Activated T-cell treated with anti-CD3 and anti-CD28 coated beads, Interleukin-2, amount 50 U/mL, for 72 hours (primary cell): ENCODE measurements at regions not wholly inside any gene's neighbourhood (a gene's known extent, or its start where the extent isn't known, plus 50 kb on each side); places are given as distances from the start of the nearest gene placed in this dataset.

Source experiments
- ATAC-seq, 2 donors: fragments of 150-1000 bp; cut with Tn5 transposase; replicated peaks in 1 of 2; 2 replicates each; pipeline ENCODE4 v1.10.0; 2021; ENCODE audit warnings: moderate library complexity in 2 of 2, mild to moderate bottlenecking in 1 of 2
- DNase-seq, 2 donors: peaks; one replicate each; pipeline ENCODE4 v3.0.0; 2021 to 2022; ENCODE audit warnings: mixed read lengths in 1 of 2
- H3K27ac Mint-ChIP-seq: one replicate; pipeline ENCODE4 v1.8.0; 2022; ENCODE audit warnings: mild to moderate bottlenecking, moderate library complexity, mixed read lengths
- H3K27me3 Mint-ChIP-seq: one replicate; pipeline ENCODE4 v1.8.0; 2022; ENCODE audit warnings: low read depth, mixed read lengths
- H3K36me3 Mint-ChIP-seq, 2 donors: one replicate each; pipeline ENCODE4 v1.8.0; 2022; ENCODE audit warnings: mixed read lengths in 2 of 2, mild to moderate bottlenecking in 1 of 2; ENCODE audit not compliant: insufficient read depth in 2 of 2
- H3K4me1 Mint-ChIP-seq: one replicate; pipeline ENCODE4 v1.8.0; 2022; ENCODE audit warnings: low read depth, mixed read lengths
- H3K4me3 Mint-ChIP-seq, 2 donors: one replicate each; pipeline ENCODE4 v1.8.0; 2022; ENCODE audit warnings: mild to moderate bottlenecking in 2 of 2, mixed read lengths in 2 of 2, moderate library complexity in 2 of 2
- H3K9me3 Mint-ChIP-seq, 2 donors: one replicate each; pipeline ENCODE4 v1.8.0; 2022; ENCODE audit warnings: mixed read lengths in 2 of 2

GRCh38 chr6:50649086-50649485 lies 64.2 kb upstream of the TFAP2D start:
- ATAC-seq (no peak), DNase-seq (no peak)
- Mint-ChIP-seq H3K27ac (no peak overlapping the region), H3K36me3 (peaks cover 2 to 6% of the 10 kb centered on the region in 2 donors), H3K4me1 (no peaks in the 10 kb centered on the region), H3K27me3 (no peaks in the 10 kb centered on the region), H3K9me3 (peaks cover 9 to 12% of the 10 kb centered on the region in 2 donors), H3K4me3 (no peak overlapping the region)

GRCh38 chr6:50653253-50653652 lies 60.1 kb upstream of the TFAP2D start:
- no peak overlapping the region for H3K4me3 Mint-ChIP-seq
- H3K36me3 Mint-ChIP-seq = peaks cover 0 to 6% of the 10 kb centered on the region in 2 donors
- ATAC-seq = no peak
- H3K9me3 Mint-ChIP-seq = peaks cover 7 to 9% of the 10 kb centered on the region in 2 donors
- H3K27me3 Mint-ChIP-seq = no peaks in the 10 kb centered on the region
- DNase-seq = no peak
- no peak overlapping the region for H3K27ac Mint-ChIP-seq
- no peaks in the 10 kb centered on the region for H3K4me1 Mint-ChIP-seq

- ATAC-seq = no peak
Measured at GRCh38 chr6:50654155-50654554, 59.2 kb upstream of the TFAP2D start.

GRCh38 chr6:50655848-50656453 lies 57.4 kb upstream of the TFAP2D start:
- no peak overlapping the region for H3K27ac Mint-ChIP-seq
- H3K4me3 Mint-ChIP-seq = no peak overlapping the region
- no peaks in the 10 kb centered on the region for H3K27me3 Mint-ChIP-seq
- no peaks in the 10 kb centered on the region for H3K4me1 Mint-ChIP-seq
- DNase-seq (no peak), ATAC-seq (no peak)
- H3K9me3 Mint-ChIP-seq = peaks cover 5% of the 10 kb centered on the region in 2 donors
- no peaks in the 10 kb centered on the region for H3K36me3 Mint-ChIP-seq

More at GRCh38 chr6:50654155-50654554, 59.2 kb upstream of the TFAP2D start:
- no peak overlapping the region for H3K4me3 Mint-ChIP-seq
- DNase-seq = no peak
- peaks cover 0 to 4% of the 10 kb centered on the region in 2 donors for H3K36me3 Mint-ChIP-seq
- H3K27ac Mint-ChIP-seq = no peak overlapping the region
- H3K4me1 Mint-ChIP-seq = no peaks in the 10 kb centered on the region
- peaks cover 8 to 9% of the 10 kb centered on the region in 2 donors for H3K9me3 Mint-ChIP-seq
- no peaks in the 10 kb centered on the region for H3K27me3 Mint-ChIP-seq

GRCh38 chr6:50657513-50657912 lies 55.8 kb upstream of the TFAP2D start:
- ATAC-seq (no peak), DNase-seq (no peak)
- Mint-ChIP-seq H3K4me1 (no peaks in the 10 kb centered on the region), H3K27me3 (no peaks in the 10 kb centered on the region), H3K4me3 (no peak overlapping the region), H3K27ac (no peak overlapping the region), H3K9me3 (peaks cover 2 to 5% of the 10 kb centered on the region in 2 donors), H3K36me3 (no peaks in the 10 kb centered on the region)

- no peak overlapping the region for H3K4me3 Mint-ChIP-seq
Measured at GRCh38 chr6:50658561-50658960, 54.8 kb upstream of the TFAP2D start.

GRCh38 chr6:50661636-50662035 lies 51.7 kb upstream of the TFAP2D start:
- no peaks in the 10 kb centered on the region for H3K36me3 Mint-ChIP-seq
- peaks cover 3 to 4% of the 10 kb centered on the region in 2 donors for H3K9me3 Mint-ChIP-seq
- ATAC-seq (no peak), DNase-seq (no peak)
- no peaks in the 10 kb centered on the region for H3K27me3 Mint-ChIP-seq
- H3K4me3 Mint-ChIP-seq = no peak overlapping the region
- no peaks in the 10 kb centered on the region for H3K4me1 Mint-ChIP-seq
- no peak overlapping the region for H3K27ac Mint-ChIP-seq

More at GRCh38 chr6:50658561-50658960, 54.8 kb upstream of the TFAP2D start:
- H3K9me3 Mint-ChIP-seq = peaks cover 2 to 5% of the 10 kb centered on the region in 2 donors
- no peak overlapping the region for H3K27ac Mint-ChIP-seq
- H3K36me3 Mint-ChIP-seq = no peaks in the 10 kb centered on the region
- DNase-seq (no peak), ATAC-seq (no peak)
- no peaks in the 10 kb centered on the region for H3K27me3 Mint-ChIP-seq
- no peaks in the 10 kb centered on the region for H3K4me1 Mint-ChIP-seq
